ENCODE measurements at regions not wholly inside any gene's neighbourhood (a gene's known extent, or its start where the extent isn't known, plus 50 kb on each side); places are given as distances from the start of the nearest gene placed in this dataset.

DNA sequence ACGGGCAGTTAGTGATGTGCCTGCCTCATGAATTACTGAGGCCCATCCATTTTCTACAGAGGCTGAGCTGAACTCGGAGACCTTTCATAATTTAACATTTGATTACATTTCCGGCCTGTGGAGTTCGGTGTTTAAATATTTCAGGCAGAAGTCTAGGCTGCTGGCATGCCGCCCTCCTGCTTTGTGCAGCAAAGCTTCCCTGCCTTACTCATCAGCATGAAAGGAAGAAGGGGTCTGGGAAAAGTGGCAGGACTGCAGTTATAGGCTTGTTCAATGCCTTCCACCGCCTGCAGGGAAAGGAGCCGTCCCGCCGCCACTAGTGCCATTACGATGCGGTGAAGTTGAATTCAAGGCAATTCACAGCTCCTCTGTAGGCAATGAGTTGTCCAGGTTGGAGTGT is 527.9 kb downstream of the NPHP4 start:
- no peak for DNase-seq (ENCODE audit: low spot score)

- no peak for DNase-seq (ENCODE audit: low spot score)
Measured at GRCh38 chr1:5460974-5461373, 531.3 kb downstream of the NPHP4 start.

GRCh38 chr1:5459839-5460610 is 532.2 kb downstream of the NPHP4 start:
- no peak for DNase-seq (ENCODE audit: low spot score)

GRCh38 chr1:5458248-5458647 is 534.0 kb downstream of the NPHP4 start:
- DNase-seq (ENCODE audit: low spot score) = no peak

DNA sequence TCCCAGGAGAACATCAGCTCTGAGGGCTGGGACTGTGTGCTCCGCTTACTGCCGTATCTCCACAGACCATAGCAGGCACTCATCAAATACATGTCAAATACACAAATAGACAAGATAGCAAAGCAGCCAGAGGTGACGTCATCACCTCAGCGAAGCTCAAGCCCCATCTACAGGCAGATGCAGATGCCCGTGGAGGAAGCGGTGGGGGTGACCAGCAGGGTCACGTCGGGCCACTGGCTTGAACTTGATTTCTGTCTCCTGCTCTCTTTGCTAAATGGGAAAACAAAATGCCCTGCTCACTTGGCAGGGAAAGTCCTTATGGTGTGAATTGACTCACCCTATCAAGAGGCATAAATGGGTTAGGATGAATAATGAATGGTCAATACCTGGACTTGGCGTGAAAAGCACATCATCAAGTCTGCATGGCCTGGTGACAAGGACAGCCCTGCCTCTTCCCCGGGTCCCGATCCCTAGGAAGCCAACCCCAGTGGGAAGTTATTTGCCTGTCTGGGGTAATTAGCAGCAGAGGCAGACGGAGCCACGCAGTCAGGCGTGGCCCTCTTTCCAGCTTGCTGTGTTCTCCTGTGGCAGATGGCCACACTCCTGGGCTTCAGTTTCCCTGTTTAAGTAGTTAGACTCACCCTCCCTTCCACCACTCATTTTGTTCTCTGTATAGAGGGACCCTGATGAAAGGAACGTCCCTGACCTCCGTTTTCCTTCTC is 536.0 kb downstream of the NPHP4 start:
- no peak for DNase-seq (ENCODE audit: low spot score)

- no peak for DNase-seq (ENCODE audit: low spot score)
Measured at GRCh38 chr1:5455651-5456050, 536.6 kb downstream of the NPHP4 start.

DNA sequence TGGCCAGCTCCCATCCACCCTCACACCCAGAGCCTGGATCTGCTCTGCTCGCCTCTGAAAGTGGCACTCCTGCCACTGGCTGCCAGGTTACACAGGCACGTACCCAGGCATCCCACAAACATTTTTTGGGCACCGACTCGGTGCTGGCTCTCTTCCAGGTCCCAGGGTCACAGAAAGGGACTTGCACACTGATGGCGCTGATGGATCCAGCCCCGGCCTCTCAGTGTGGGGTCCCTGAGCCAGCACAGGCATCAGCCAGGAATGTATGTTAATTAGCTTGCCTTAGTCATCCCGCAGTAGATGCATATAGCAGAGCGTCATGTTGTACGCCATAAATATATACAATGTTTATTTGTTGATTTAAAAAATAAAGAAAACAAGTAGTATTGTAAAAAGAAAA is 537.2 kb downstream of the NPHP4 start:
- DNase-seq (ENCODE audit: low spot score) = no peak

DNA sequence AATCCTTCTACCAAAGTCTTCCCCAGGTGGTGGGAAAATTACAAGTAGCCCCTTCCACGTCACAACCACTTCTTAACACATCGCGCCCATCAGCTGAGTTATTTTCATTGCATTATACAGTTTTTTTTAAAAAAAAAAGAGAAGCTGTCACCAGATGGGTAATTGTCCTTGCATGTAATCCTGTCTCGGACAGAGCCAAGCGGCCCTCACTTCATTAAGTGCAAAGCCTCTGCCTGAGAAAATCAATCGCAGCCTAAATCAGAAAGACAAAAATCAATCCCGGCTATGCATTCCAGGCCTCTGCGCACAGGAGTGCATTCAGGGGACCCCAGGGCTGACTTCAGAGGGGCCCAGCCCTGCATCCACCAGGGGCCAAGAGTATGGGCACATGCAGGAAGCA is 538.9 kb downstream of the NPHP4 start:
- DNase-seq (ENCODE audit: low spot score) = no peak

DNA sequence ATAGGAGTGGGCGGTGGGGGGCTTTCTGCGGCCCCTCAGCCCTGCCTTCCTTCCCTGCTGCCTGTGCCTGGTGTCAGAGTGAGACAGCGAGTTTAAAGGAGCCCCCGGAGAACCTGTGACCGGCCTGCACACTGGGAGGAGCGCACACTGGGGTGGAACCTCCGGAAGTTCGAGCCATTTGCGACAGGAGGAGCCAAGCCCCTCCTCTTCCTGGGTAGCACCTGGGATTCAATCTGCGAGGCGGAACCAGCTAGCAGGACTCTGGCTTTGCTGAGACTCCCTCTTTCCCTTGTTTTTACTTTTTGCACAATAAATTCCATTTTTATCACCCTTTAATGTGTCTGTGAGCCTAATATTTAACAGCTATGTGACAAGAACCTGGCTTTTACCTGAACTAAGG is 540.6 kb downstream of the NPHP4 start:
- DNase-seq (ENCODE audit: low spot score) = no peak

- no peak for DNase-seq (ENCODE audit: low spot score)
Measured at GRCh38 chr1:5448486-5448885, 543.7 kb downstream of the NPHP4 start.

DNA sequence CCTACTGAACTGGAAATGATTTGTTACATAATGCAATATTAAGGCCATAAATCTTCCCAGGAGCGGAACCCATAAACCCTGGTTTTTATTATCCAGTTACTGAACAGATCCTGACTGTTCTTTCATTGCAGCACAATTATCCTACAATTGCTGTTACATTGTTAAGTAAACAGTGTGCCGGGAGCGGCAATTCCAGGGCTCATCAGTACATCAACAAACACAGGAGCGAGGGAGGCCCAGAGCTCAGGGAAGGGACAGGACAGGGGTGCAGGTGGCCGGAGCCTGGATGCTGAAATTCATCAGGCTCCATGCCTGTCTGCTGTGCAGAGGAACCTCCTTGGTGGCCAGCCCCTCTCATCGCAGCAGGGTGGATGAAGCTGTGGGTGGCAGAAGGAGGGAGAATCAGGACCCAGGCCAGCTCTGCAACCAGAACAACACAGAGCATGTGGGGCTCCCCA is 544.7 kb downstream of the NPHP4 start:
- DNase-seq (ENCODE audit: low spot score) = no peak

GRCh38 chr1:5444396-5444795 is 547.8 kb downstream of the NPHP4 start:
- no peak for DNase-seq (ENCODE audit: low spot score)

DNA sequence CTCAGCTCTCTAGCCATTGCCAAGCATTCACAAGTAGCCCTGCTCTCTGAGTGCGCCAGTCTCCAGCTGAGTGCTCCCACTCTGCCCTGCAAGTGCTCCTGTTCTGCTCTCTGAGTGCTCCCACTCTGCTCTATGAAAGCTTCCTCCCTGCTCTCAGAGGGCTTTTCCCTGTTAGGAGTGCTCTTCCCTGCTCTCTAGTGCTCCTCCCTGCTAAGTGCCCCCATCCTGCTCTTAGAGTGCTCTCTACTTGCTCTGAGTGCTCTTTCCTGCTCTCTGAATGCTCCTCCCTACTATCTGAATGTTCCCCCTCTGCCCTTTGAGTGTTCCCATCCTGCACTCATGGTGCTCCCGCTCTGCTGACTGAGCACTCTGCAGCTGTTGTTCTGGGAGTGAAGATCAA is 555.4 kb downstream of the NPHP4 start:
- DNase-seq (ENCODE audit: low spot score) = no peak

DNA sequence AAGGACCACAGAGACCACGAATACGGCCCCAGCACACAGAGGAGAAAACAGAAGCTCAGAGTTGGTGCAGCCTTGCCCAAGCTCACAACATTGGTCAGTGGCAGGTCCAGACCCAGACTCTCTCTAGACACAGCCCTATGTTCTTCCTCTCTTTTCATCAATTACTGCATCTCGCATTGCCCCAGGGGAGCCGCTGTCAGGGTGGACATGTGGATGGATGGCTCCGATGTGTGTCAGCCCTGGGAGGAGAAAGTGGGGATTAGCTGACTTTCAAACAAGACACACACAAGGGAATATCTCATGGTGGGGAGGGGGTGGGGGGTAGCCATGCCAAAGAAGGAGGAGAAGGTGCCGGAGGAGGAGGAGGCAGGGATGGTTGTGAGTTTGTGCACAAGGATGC is 556.8 kb downstream of the NPHP4 start:
- no peak for DNase-seq (ENCODE audit: low spot score)

GRCh38 chr1:5432436-5432835 is 559.8 kb downstream of the NPHP4 start:
- no peak for DNase-seq (ENCODE audit: low spot score)

DNA sequence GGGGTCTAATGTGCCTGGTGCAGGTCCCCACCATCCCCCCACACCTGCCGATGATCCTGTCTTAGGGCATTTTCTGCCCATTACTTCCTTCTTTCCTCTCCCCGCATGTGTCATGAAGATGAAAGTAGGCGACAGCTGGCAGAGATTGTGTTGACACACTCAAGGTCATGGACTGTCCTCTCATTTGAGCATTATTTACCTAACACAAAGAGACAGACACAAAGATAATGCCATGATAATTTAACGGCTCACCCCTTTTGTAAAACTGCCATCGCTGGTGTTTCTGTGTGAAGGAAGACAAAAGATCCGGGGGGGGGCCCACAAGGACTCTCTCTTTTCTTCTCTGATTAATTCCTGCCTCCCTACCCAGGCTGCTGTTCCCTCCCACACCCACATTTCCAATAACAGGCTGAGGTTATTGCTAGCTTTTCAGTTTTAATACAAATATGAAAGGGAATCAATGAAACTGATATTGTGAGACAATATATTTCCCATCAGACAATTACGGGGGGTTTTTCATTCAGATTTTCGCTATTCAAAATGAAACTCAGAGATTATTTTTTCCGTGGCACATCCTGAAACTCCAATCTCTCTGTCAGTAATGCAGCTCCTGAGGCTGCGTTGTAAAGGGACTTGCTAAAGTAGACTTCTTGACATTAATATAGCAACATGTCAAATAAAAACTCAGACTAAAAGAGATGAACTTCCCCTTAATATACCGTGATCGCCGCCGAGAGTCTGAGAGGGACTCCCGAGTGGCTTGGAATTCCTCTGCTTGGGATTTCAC is 561.1 kb downstream of the NPHP4 start:
- DNase-seq (ENCODE audit: low spot score) = no peak

GRCh38 chr1:5430136-5430535 is 562.1 kb downstream of the NPHP4 start:
- DNase-seq (ENCODE audit: low spot score) = no peak

GRCh38 chr1:5428351-5428750 is 563.9 kb downstream of the NPHP4 start:
- DNase-seq (ENCODE audit: low spot score) = no peak

DNA sequence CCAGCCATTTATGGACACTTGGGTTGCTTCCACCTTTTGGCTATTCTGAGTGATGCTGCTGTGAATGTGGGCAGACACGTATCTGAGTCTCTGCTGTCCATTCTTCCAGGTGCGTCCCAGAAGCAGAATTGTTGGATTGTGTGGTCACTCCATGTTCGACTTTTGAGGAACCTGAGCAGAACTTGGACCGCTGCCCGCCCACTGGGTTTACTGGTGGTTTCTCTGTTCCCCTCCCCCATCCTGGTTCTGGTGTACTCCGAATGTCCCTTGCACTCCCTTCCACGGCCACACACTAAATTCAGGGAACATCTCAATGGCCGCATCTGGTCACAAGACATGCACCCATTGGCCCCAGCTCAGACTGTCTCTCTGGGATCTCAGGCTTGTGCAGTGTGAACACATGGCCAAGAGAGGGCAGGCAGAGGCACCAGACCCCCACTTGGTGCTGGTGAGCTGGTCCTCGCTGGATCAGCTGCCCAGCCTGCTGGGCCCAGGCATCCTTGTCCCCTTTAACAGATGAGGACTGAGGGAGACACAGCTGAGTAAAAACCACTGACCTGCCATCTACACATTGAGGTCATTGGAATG is 565.1 kb downstream of the NPHP4 start:
- DNase-seq (ENCODE audit: low spot score) = no peak

GRCh38 chr1:5424802-5425703 is 567.2 kb downstream of the NPHP4 start:
- no peak for DNase-seq (ENCODE audit: low spot score)

DNA sequence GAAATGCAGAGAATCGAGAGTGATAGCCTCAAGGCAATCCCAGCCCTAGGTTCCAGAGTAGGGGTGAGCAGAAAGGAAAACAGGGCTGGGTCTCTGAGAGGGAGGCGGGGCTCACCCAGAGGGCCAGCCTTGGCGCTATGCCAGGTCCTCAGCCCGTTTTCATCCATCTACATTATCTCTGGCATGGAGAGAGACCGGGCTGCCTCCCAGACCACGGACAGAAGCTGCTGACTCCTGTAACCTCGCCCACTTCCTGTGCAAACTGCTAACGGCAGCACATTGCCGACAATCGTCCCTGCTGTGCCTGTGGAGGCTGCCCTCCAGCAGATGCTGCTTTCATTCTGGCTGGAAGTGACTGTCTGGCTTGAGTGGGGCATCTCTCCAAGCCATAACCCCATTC is 569.1 kb downstream of the NPHP4 start:
- no peak for DNase-seq (ENCODE audit: low spot score)

Measured in AG20443 (cell line).